ENCODE measurements at regions not wholly inside any gene's neighbourhood (a gene's known extent, or its start where the extent isn't known, plus 50 kb on each side); places are given as distances from the start of the nearest gene placed in this dataset.

- H3K27ac ChIP-seq (replicated peaks) = no peak overlapping the region
- H3K4me3 ChIP-seq (replicated peaks; ENCODE audit: insufficient read depth, low read length) = no peak overlapping the region
- no peaks in the 10 kb centered on the region for H3K27me3 ChIP-seq (ENCODE audit: insufficient read depth, poor library complexity, severe bottlenecking)
- no peak for DNase-seq (ENCODE audit: low read depth in 1 of 2, low spot score in 1 of 2)
- TF ChIP-seq REST (IDR thresholded peaks at IDR 0.05; ENCODE audit: insufficient replicate concordance, low read depth) (no peak), GABPA (IDR thresholded peaks at IDR 0.05; ENCODE audit: low read depth) (no peak), SPI1 (IDR thresholded peaks at IDR 0.05; ENCODE audit: borderline replicate concordance, low read depth) (no peak)
These were observed 124.7 kb upstream of the PWP1 start for GRCh38 chr12:107560899-107561285.

GRCh38 chr12:107564946-107565345 is 120.7 kb upstream of the PWP1 start:
- no peak for DNase-seq (ENCODE audit: low read depth in 1 of 2, low spot score in 1 of 2)

GRCh38 chr12:107565551-107565950 is 120.0 kb upstream of the PWP1 start:
- no peak overlapping the region for H3K4me3 ChIP-seq (replicated peaks; ENCODE audit: insufficient read depth, low read length)
- no peaks in the 10 kb centered on the region for H3K27me3 ChIP-seq (ENCODE audit: insufficient read depth, poor library complexity, severe bottlenecking)
- H3K27ac ChIP-seq (replicated peaks) = no peak overlapping the region
- TF ChIP-seq POLR2AphosphoS5 (IDR thresholded peaks at IDR 0.05; ENCODE audit: low read depth) (no peak), REST (IDR thresholded peaks at IDR 0.05; ENCODE audit: insufficient replicate concordance, low read depth) (no peak), SPI1 (IDR thresholded peaks at IDR 0.05; ENCODE audit: borderline replicate concordance, low read depth) (no peak), GABPA (IDR thresholded peaks at IDR 0.05; ENCODE audit: low read depth) (no peak), CTCF (IDR thresholded peaks at IDR 0.05; ENCODE audit: insufficient read depth, low read length) (no peak)
- DNase-seq (ENCODE audit: low read depth in 1 of 2, low spot score in 1 of 2) = no peak

More at GRCh38 chr12:107564946-107565345, 120.7 kb upstream of the PWP1 start:
- H3K27me3 ChIP-seq (ENCODE audit: insufficient read depth, poor library complexity, severe bottlenecking) = no peaks in the 10 kb centered on the region
- no peak for TF ChIP-seq GABPA (IDR thresholded peaks at IDR 0.05; ENCODE audit: low read depth)
- no peak overlapping the region for H3K4me3 ChIP-seq (replicated peaks; ENCODE audit: insufficient read depth, low read length)
- H3K27ac ChIP-seq (replicated peaks) = no peak overlapping the region

- H3K27ac ChIP-seq (replicated peaks) = no peak overlapping the region
- H3K4me3 ChIP-seq (replicated peaks; ENCODE audit: insufficient read depth, low read length) = no peak overlapping the region
- no peak for TF ChIP-seq REST (IDR thresholded peaks at IDR 0.05; ENCODE audit: insufficient replicate concordance, low read depth)
- no peak for TF ChIP-seq CTCF (IDR thresholded peaks at IDR 0.05; ENCODE audit: insufficient read depth, low read length)
- TF ChIP-seq GABPA (IDR thresholded peaks at IDR 0.05; ENCODE audit: low read depth) = no peak
- no peak for TF ChIP-seq POLR2AphosphoS5 (IDR thresholded peaks at IDR 0.05; ENCODE audit: low read depth)
- TF ChIP-seq SPI1 (IDR thresholded peaks at IDR 0.05; ENCODE audit: borderline replicate concordance, low read depth) = no peak
- no peak for DNase-seq (ENCODE audit: low read depth in 1 of 2, low spot score in 1 of 2)
- no peaks in the 10 kb centered on the region for H3K27me3 ChIP-seq (ENCODE audit: insufficient read depth, poor library complexity, severe bottlenecking)
These were observed 117.6 kb upstream of the PWP1 start for GRCh38 chr12:107567876-107568619.

Measured in HL-60 (cell line).